Cardiac fibroblast (primary cell): ENCODE measurements at regions not wholly inside any gene's neighbourhood (a gene's known extent, or its start where the extent isn't known, plus 50 kb on each side); places are given as distances from the start of the nearest gene placed in this dataset.
"Not testable (repeated sequence)": the region's sequence is repeated elsewhere in the genome, so short reads cannot be mapped to it uniquely, and the experiment has no call there.

Experiments used
- DNase-seq, 2 donors: peaks; one replicate each; pipeline versions ENCODE4 v3.0.0 to v3.0.0-alpha.2; 2010; ENCODE audit warnings: low read depth in 2 of 2
- H3K4me3 ChIP-seq, 2 donors: replicated peaks in 1 of 2; 1 replicate in 1 of 2; 2 replicates in 1 of 2; pipeline ENCODE4 v1.5.1; 2011; ENCODE audit warnings: low read depth in 2 of 2, low read length in 2 of 2, mild to moderate bottlenecking in 2 of 2, moderate library complexity in 1 of 2
- TF ChIP-seq, protein P1 (sequence below): IDR thresholded peaks from one replicate; pipeline ENCODE4 v1.5.1; 2011; ENCODE audit warnings: low read depth, mild to moderate bottlenecking, low read length, inconsistent platforms

GRCh38 chr12:131628023-131628740 lies 82.7 kb upstream of the SFSWAP start:
- no peak overlapping the region for H3K4me3 ChIP-seq
- DNase-seq: no peak
- TF ChIP-seq, protein P1, sequence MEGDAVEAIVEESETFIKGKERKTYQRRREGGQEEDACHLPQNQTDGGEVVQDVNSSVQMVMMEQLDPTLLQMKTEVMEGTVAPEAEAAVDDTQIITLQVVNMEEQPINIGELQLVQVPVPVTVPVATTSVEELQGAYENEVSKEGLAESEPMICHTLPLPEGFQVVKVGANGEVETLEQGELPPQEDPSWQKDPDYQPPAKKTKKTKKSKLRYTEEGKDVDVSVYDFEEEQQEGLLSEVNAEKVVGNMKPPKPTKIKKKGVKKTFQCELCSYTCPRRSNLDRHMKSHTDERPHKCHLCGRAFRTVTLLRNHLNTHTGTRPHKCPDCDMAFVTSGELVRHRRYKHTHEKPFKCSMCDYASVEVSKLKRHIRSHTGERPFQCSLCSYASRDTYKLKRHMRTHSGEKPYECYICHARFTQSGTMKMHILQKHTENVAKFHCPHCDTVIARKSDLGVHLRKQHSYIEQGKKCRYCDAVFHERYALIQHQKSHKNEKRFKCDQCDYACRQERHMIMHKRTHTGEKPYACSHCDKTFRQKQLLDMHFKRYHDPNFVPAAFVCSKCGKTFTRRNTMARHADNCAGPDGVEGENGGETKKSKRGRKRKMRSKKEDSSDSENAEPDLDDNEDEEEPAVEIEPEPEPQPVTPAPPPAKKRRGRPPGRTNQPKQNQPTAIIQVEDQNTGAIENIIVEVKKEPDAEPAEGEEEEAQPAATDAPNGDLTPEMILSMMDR: no peak

GRCh38 chr12:131628766-131629448 lies 82.0 kb upstream of the SFSWAP start:
- no peak for DNase-seq
- H3K4me3 ChIP-seq: no peak overlapping the region
- TF ChIP-seq, protein P1: no peak

GRCh38 chr12:131631230-131631629 lies 79.7 kb upstream of the SFSWAP start:
- DNase-seq: no peak
- TF ChIP-seq, protein P1: no peak
- no peak overlapping the region for H3K4me3 ChIP-seq

- not testable (repeated sequence) for H3K4me3 ChIP-seq, DNase-seq
These were observed 78.8 kb upstream of the SFSWAP start for GRCh38 chr12:131631889-131632651.

- DNase-seq, H3K4me3 ChIP-seq: not testable (repeated sequence)
These were observed 78.3 kb upstream of the SFSWAP start for GRCh38 chr12:131632652-131633023.

GRCh38 chr12:131633610-131634009 lies 77.3 kb upstream of the SFSWAP start:
- DNase-seq, H3K4me3 ChIP-seq: not testable (repeated sequence)

DNA sequence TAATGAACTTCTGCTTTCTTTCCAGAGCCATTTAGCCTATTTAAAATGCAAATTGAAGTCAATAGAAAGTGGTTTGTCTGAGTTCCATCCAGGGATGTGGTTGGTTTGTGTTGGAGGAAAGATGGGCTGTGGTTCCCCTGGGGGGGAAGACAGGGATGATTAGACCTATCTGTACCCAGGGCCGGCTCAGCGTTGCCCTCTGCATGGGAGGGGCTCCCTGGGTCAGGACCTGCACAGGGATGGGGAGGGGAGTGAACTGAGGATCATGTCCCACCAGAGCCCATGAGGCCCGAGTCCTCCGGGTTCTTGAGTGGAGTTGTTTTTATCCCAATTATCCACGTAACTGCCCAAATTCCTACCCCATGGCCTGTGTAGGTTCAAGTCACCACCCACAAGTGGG lies 76.9 kb upstream of the SFSWAP start:
- TF ChIP-seq, protein P1: no peak

GRCh38 chr12:131635012-131635411 lies 75.9 kb upstream of the SFSWAP start:
- DNase-seq, H3K4me3 ChIP-seq: not testable (repeated sequence)

More for the DNA sequence above, 76.9 kb upstream of the SFSWAP start:
- H3K4me3 ChIP-seq: no peak overlapping the region
- DNase-seq: no peak
